Sigmoid colon (tissue), 3 donors: ENCODE measurements at regions not wholly inside any gene's neighbourhood (a gene's known extent, or its start where the extent isn't known, plus 50 kb on each side); places are given as distances from the start of the nearest gene placed in this dataset.
"Not testable (repeated sequence)": the region's sequence is repeated elsewhere in the genome, so short reads cannot be mapped to it uniquely, and the experiment has no call there.

Source experiments
- CTCF ChIP-seq, 4 experiments: fragments of 450-650 bp in 3 of 4; fragments of 200-600 bp in 1 of 4; IDR thresholded peaks; one replicate each; pipeline ENCODE4 v1.5.1; 2016 to 2019; ENCODE audit warnings: antibody characterized with exemption in 4 of 4, mild to moderate bottlenecking in 3 of 4, moderate library complexity in 2 of 4
- POLR2A ChIP-seq, 2 donors: fragments of 450-650 bp; IDR thresholded peaks; one replicate each; pipeline ENCODE4 v1.6.1; 2016; ENCODE audit warnings: antibody characterized with exemption in 2 of 2, mild to moderate bottlenecking in 2 of 2, moderate library complexity in 2 of 2

GRCh38 chr12:59424666-59425065 is 171.2 kb upstream of the SLC16A7 start:
- not testable (repeated sequence) for TF ChIP-seq CTCF, POLR2A (IDR thresholded peaks at IDR 0.05)
